ENCODE measurements at regions not wholly inside any gene's neighbourhood (a gene's known extent, or its start where the extent isn't known, plus 50 kb on each side); places are given as distances from the start of the nearest gene placed in this dataset.

GRCh38 chr21:35352066-35352770 lies 303.1 kb upstream of the RUNX1 start:
- H3K4me3 ChIP-seq (ENCODE audit: low read length) = no peak overlapping the region

GRCh38 chr21:35351434-35351833 lies 302.3 kb upstream of the RUNX1 start:
- H3K4me3 ChIP-seq (ENCODE audit: low read length) = no peak overlapping the region

More at GRCh38 chr21:35352066-35352770, 303.1 kb upstream of the RUNX1 start:
- TF ChIP-seq ZNF274 (IDR thresholded peaks at IDR 0.05; ENCODE audit: low read depth, low read length) = no peak

GRCh38 chr21:35350965-35351364 lies 301.9 kb upstream of the RUNX1 start:
- no peak overlapping the region for H3K4me3 ChIP-seq (ENCODE audit: low read length)
- TF ChIP-seq ZNF274 (IDR thresholded peaks at IDR 0.05; ENCODE audit: low read depth, low read length) = no peak

More at GRCh38 chr21:35351434-35351833, 302.3 kb upstream of the RUNX1 start:
- no peak for TF ChIP-seq ZNF274 (IDR thresholded peaks at IDR 0.05; ENCODE audit: low read depth, low read length)

- no peak for TF ChIP-seq ZNF274 (IDR thresholded peaks at IDR 0.05; ENCODE audit: low read depth, low read length)
- no peak overlapping the region for H3K4me3 ChIP-seq (ENCODE audit: low read length)
These were observed 300.4 kb upstream of the RUNX1 start for GRCh38 chr21:35349376-35350080.

- H3K4me3 ChIP-seq (ENCODE audit: low read length) = no peak overlapping the region
- no peak for TF ChIP-seq ZNF274 (IDR thresholded peaks at IDR 0.05; ENCODE audit: low read depth, low read length)
These were observed 299.6 kb upstream of the RUNX1 start for GRCh38 chr21:35348686-35349085.

- no peak overlapping the region for H3K4me3 ChIP-seq (ENCODE audit: low read length)
- no peak for TF ChIP-seq ZNF274 (IDR thresholded peaks at IDR 0.05; ENCODE audit: low read depth, low read length)
These were observed 297.6 kb upstream of the RUNX1 start for GRCh38 chr21:35346697-35347096.

- H3K4me3 ChIP-seq (ENCODE audit: low read length) = no peak overlapping the region
- TF ChIP-seq ZNF274 (IDR thresholded peaks at IDR 0.05; ENCODE audit: low read depth, low read length) = no peak
These were observed 296.9 kb upstream of the RUNX1 start for GRCh38 chr21:35345954-35346353.

- H3K4me3 ChIP-seq (ENCODE audit: low read length) = no peak overlapping the region
- no peak for TF ChIP-seq ZNF274 (IDR thresholded peaks at IDR 0.05; ENCODE audit: low read depth, low read length)
These were observed 295.5 kb upstream of the RUNX1 start for GRCh38 chr21:35344582-35344981.

GRCh38 chr21:35343046-35343819 lies 294.1 kb upstream of the RUNX1 start:
- no peak for TF ChIP-seq ZNF274 (IDR thresholded peaks at IDR 0.05; ENCODE audit: low read depth, low read length)
- H3K4me3 ChIP-seq (ENCODE audit: low read length) = no peak overlapping the region

- H3K4me3 ChIP-seq (ENCODE audit: low read length) = no peak overlapping the region
- no peak for TF ChIP-seq ZNF274 (IDR thresholded peaks at IDR 0.05; ENCODE audit: low read depth, low read length)
These were observed 293.3 kb upstream of the RUNX1 start for GRCh38 chr21:35342440-35342839.

- no peak overlapping the region for H3K4me3 ChIP-seq (ENCODE audit: low read length)
- no peak for TF ChIP-seq ZNF274 (IDR thresholded peaks at IDR 0.05; ENCODE audit: low read depth, low read length)
These were observed 291.2 kb upstream of the RUNX1 start for GRCh38 chr21:35340273-35340672.

- no peak for TF ChIP-seq ZNF274 (IDR thresholded peaks at IDR 0.05; ENCODE audit: low read depth, low read length)
- H3K4me3 ChIP-seq (ENCODE audit: low read length) = no peak overlapping the region
These were observed 290.0 kb upstream of the RUNX1 start for GRCh38 chr21:35338881-35339632.

- no peak overlapping the region for H3K4me3 ChIP-seq (ENCODE audit: low read length)
- TF ChIP-seq ZNF274 (IDR thresholded peaks at IDR 0.05; ENCODE audit: low read depth, low read length) = no peak
These were observed 289.2 kb upstream of the RUNX1 start for GRCh38 chr21:35338281-35338680.

- H3K4me3 ChIP-seq (ENCODE audit: low read length) = no peak overlapping the region
- no peak for TF ChIP-seq ZNF274 (IDR thresholded peaks at IDR 0.05; ENCODE audit: low read depth, low read length)
These were observed 288.5 kb upstream of the RUNX1 start for GRCh38 chr21:35337573-35337972.

All from GM08714 (cell line).